Hematopoietic multipotent progenitor cell treated with erythropoietin and hydrocortisone succinate and interleukin-3 and kit ligand, for 8 days (in vitro differentiated cells): ENCODE measurements at regions not wholly inside any gene's neighbourhood (a gene's known extent, or its start where the extent isn't known, plus 50 kb on each side); places are given as distances from the start of the nearest gene placed in this dataset.
"Not testable (repeated sequence)": the region's sequence is repeated elsewhere in the genome, so short reads cannot be mapped to it uniquely, and the experiment has no call there.

Experiments used
- DNase-seq: peaks from one replicate; pipeline ENCODE4 v3.0.0-alpha.2; 2015

- DNase-seq = no peak
Observed at GRCh38 chr2:222351035-222351434, 52.2 kb upstream of the PAX3 start.

DNA sequence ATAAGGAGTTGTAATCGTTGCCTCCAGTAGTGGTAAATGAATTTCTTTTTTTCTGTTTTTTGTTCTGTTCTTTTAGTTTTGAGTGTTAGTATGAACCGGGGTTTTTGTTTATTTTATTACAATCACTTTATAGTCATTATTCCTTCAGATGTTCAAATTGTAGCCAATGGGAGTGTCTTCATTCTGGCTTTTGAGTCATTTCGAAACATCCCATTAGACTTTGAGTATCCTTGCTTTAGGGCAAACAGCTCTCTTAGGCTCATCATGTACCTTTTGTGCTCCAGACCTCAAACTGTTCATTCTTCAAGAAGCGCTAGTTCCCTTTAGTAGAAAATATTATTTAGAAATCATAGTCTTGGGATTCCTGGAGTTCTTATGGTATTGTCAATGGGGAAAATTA lies 54.2 kb upstream of the PAX3 start:
- no peak for DNase-seq

DNA sequence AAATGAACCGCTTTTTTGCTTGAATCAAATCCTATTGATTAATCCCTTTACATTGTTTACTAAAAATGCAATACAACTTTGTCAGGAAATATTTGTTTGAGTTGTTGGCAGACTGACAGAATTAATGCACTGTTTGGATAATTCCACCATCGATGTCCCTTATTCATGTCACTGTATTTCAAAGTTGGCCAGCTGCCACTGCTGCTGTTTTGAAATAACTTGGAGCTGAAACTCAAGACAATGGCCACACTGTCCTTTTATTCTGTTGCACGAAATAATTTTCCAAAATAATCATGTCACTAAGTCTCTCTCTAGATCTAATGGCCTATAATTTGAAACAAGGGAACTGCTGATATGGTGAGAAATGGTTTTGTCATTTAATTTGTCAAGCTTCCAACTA lies 55.2 kb upstream of the PAX3 start:
- DNase-seq = no peak

DNA sequence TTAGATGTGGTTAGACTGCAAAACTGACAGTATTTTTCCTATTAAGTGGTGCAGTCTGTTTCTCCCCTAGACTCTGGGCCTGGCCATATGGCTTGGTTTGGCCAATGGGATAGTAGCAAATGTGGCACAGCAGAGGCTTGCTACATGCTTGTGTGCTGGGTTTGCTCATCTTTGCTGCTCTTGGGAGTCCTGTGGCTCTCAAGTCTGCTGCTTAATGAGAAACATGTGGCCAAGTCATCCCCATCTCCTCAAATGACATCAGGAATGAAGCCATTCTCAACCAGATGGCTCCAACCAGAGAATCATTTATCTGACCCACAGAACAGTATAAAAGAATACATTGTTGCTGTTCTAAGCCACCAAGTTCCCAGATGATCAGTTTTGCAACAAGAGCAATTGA lies 57.1 kb upstream of the PAX3 start:
- DNase-seq = no peak

GRCh38 chr2:222357930-222358329 lies 59.1 kb upstream of the PAX3 start:
- DNase-seq = no peak

DNA sequence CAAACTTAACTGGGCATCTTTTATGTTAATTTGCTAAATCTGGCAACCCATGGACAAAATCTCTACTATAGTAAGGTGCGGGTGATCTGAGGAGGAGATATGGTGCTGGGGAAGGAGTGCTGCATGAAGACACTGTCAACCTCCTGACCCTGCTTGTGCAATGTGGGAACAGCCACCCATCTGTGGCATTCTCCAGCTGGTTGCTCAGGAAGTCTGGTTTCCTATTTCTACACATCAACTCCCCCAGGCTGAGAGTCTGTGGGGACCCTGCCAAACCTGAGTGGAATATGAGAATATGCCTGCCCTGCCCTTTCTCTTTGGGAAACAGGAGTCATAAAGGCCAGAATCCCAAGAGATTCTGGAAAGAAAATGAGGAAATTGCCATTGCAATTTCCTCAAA lies 60.1 kb upstream of the PAX3 start:
- no peak for DNase-seq

GRCh38 chr2:222360146-222360545 lies 61.3 kb upstream of the PAX3 start:
- no peak for DNase-seq

- DNase-seq = no peak
Observed at GRCh38 chr2:222360997-222361396, 62.2 kb upstream of the PAX3 start.

- no peak for DNase-seq
Observed at GRCh38 chr2:222361787-222362186, 62.6 kb upstream of the SGPP2 start.

GRCh38 chr2:222362336-222362735 lies 62.0 kb upstream of the SGPP2 start:
- no peak for DNase-seq

- peak; percentile 63 for DNase-seq
Observed at GRCh38 chr2:222364285-222364895, 60.0 kb upstream of the SGPP2 start.

DNA sequence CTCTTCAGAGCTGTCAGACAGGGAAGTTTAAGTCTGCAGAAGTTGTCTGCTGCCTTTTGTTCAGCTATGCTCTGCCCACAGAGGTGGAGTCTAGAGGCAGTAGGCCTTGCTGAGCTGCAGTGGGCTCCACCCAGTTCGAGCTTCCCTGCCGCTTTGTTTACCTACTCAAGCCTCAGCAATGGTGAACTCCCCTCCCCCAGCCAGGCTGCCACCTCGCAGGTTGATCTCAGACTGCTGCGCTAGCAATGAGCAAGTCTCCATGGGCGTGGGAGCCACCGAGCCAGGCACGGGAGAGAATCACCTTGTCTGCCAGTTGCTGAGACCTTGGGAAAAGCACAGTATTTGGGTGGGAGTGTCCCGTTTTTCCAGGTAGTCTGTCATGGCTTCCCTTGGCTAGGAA lies 56.1 kb upstream of the SGPP2 start:
- DNase-seq = not testable (repeated sequence)

GRCh38 chr2:222372993-222373392 lies 51.4 kb upstream of the SGPP2 start:
- no peak for DNase-seq
